ENCODE measurements at regions not wholly inside any gene's neighbourhood (a gene's known extent, or its start where the extent isn't known, plus 50 kb on each side); places are given as distances from the start of the nearest gene placed in this dataset.

DNA sequence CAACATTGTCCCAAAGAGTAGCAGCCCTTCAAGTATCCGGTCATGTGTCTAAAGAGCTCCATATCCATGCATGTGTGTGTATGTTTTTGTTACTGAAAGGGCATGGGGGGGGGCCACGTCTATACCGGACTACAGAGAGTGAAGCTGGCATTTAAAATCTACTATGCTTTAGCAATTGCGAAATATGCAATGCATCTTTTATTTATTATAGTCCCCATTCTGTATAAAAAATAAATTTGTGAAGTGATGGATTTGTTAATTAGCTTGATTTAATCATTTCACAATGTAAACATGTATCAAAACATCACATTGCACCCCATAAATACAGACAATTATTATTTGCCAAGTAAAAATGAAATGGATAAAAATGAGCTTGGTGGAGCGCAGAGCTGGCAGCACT, 149.4 kb upstream of the ID2 start:
- TF ChIP-seq ZNF143 (CRISPR knock-in tag; IDR thresholded peaks at IDR 0.05) (no peak), MAFG (tag; conservative IDR thresholded peaks at IDR 0.05) (no peak), ZBTB7A (IDR thresholded peaks at IDR 0.05; ENCODE audit: borderline replicate concordance, control insufficient read depth, low read depth, low read length) (no peak), SP1 (CRISPR knock-in tag; IDR thresholded peaks at IDR 0.05) (no peak), ILK (tag; IDR thresholded peaks at IDR 0.05; ENCODE audit: borderline replicate concordance, low read depth) (no peak)
- TF ChIP-seq, protein P1, sequence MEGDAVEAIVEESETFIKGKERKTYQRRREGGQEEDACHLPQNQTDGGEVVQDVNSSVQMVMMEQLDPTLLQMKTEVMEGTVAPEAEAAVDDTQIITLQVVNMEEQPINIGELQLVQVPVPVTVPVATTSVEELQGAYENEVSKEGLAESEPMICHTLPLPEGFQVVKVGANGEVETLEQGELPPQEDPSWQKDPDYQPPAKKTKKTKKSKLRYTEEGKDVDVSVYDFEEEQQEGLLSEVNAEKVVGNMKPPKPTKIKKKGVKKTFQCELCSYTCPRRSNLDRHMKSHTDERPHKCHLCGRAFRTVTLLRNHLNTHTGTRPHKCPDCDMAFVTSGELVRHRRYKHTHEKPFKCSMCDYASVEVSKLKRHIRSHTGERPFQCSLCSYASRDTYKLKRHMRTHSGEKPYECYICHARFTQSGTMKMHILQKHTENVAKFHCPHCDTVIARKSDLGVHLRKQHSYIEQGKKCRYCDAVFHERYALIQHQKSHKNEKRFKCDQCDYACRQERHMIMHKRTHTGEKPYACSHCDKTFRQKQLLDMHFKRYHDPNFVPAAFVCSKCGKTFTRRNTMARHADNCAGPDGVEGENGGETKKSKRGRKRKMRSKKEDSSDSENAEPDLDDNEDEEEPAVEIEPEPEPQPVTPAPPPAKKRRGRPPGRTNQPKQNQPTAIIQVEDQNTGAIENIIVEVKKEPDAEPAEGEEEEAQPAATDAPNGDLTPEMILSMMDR (IDR thresholded peaks at IDR 0.05 in 2 of 3, conservative IDR thresholded peaks at IDR 0.05 in 1 of 3; ENCODE audit: insufficient read depth in 2 of 3, low read depth in 1 of 3, low read length in 3 of 3), result no peak

Measured in K562 (cell line).